DND-41 (cell line): ENCODE measurements at regions not wholly inside any gene's neighbourhood (a gene's known extent, or its start where the extent isn't known, plus 50 kb on each side); places are given as distances from the start of the nearest gene placed in this dataset.

Experiments
- ATAC-seq: fragments of 200-7000 bp; cut with Tn5 transposase; 3 replicates; pipeline ENCODE4 v1.9.1; 2021; ENCODE audit warnings: low read depth; ENCODE audit not compliant: insufficient read depth
- DNase-seq: peaks from one replicate; pipeline ENCODE4 v3.0.0-alpha.2; 2020
- H2AFZ ChIP-seq: 2 replicates; pipeline ENCODE4 v1.6.0; 2012; ENCODE audit warnings: low read depth, low read length
- H3K27ac ChIP-seq: 2 replicates; pipeline ENCODE4 v1.5.1; 2012; ENCODE audit warnings: low read length, inconsistent platforms
- H3K27me3 ChIP-seq: fragments of 200-600 bp; sonication (generic); 2 replicates; pipeline ENCODE4 v1.6.0; 2012; ENCODE audit warnings: low read length, mild to moderate bottlenecking, inconsistent platforms; ENCODE audit not compliant: insufficient read depth, poor library complexity
- H3K36me3 ChIP-seq: 2 replicates; pipeline ENCODE4 v1.5.1; 2012; ENCODE audit warnings: low read length, inconsistent platforms; ENCODE audit not compliant: insufficient read depth
- H3K4me1 ChIP-seq: 2 replicates; pipeline ENCODE4 v1.5.1; 2012; ENCODE audit warnings: mild to moderate bottlenecking, low read length; ENCODE audit not compliant: insufficient read depth
- H3K4me2 ChIP-seq: 2 replicates; pipeline ENCODE4 v1.6.0; 2012; ENCODE audit warnings: mild to moderate bottlenecking, moderate library complexity, low read length, inconsistent platforms; ENCODE audit not compliant: insufficient read depth
- H3K4me3 ChIP-seq, 2 experiments: fragments of 200-600 bp in 1 of 2; shearing (Covaris generic) in 1 of 2; 2 replicates each; pipeline ENCODE4 v1.5.1; 2012 to 2016; ENCODE audit warnings: inconsistent platforms in 2 of 2, low read length in 2 of 2, mild to moderate bottlenecking in 2 of 2, low read depth in 1 of 2, moderate library complexity in 1 of 2
- H3K79me2 ChIP-seq: 2 replicates; pipeline ENCODE4 v1.6.0; 2012; ENCODE audit warnings: low read length, inconsistent platforms; ENCODE audit not compliant: insufficient read depth
- H3K9ac ChIP-seq: 2 replicates; pipeline ENCODE4 v1.6.0; 2012; ENCODE audit warnings: low read depth, mild to moderate bottlenecking, inconsistent platforms, low read length, moderate library complexity
- H3K9me3 ChIP-seq: 2 replicates; pipeline ENCODE4 v1.5.1; 2012; ENCODE audit warnings: low read length, moderate library complexity, mild to moderate bottlenecking, inconsistent platforms; ENCODE audit not compliant: insufficient read depth, severe bottlenecking
- H4K20me1 ChIP-seq: 2 replicates; pipeline ENCODE4 v1.6.0; 2012; ENCODE audit warnings: low read length; ENCODE audit not compliant: insufficient read depth
- CTCF ChIP-seq: IDR thresholded peaks from 2 replicates; pipeline ENCODE4 v1.5.1; 2012; ENCODE audit warnings: borderline replicate concordance, low read length, moderate library complexity, mild to moderate bottlenecking; ENCODE audit not compliant: poor library complexity, severe bottlenecking; ENCODE audit errors: extremely low read depth
- EZH2 ChIP-seq: IDR thresholded peaks from 3 replicates; pipeline ENCODE4 v1.6.1; 2012; ENCODE audit warnings: borderline replicate concordance, low read depth, mild to moderate bottlenecking, moderate library complexity, low read length, inconsistent platforms; ENCODE audit not compliant: severe bottlenecking

- no peaks in the 10 kb centered on the region for H3K4me1 ChIP-seq
- no peak overlapping the region for H3K4me2 ChIP-seq
These were observed 1585.6 kb downstream of the EFNA5 start for GRCh38 chr5:106085136-106085535.

GRCh38 chr5:106080535-106080934 lies 1590.2 kb downstream of the EFNA5 start:
- Histone ChIP-seq H4K20me1 (no peaks in the 10 kb centered on the region), H3K4me2 (no peak overlapping the region), H3K4me3 (no peak overlapping the region), H3K27me3 (no peaks in the 10 kb centered on the region), H2AFZ (no peak overlapping the region), H3K36me3 (no peaks in the 10 kb centered on the region), H3K4me1 (no peaks in the 10 kb centered on the region), H3K9me3 (no peaks in the 10 kb centered on the region), H3K27ac (no peak overlapping the region), H3K9ac (no peak overlapping the region), H3K79me2 (no peaks in the 10 kb centered on the region)
- no peak for ATAC-seq
- no peak for TF ChIP-seq CTCF
- TF ChIP-seq EZH2, result no peak
- no peak for DNase-seq

More at GRCh38 chr5:106085136-106085535, 1585.6 kb downstream of the EFNA5 start:
- DNase-seq (no peak), ATAC-seq (no peak)
- no peaks in the 10 kb centered on the region for H3K79me2 ChIP-seq
- H3K36me3 ChIP-seq, result no peaks in the 10 kb centered on the region
- no peak for TF ChIP-seq EZH2
- H3K27ac ChIP-seq, result no peak overlapping the region
- H3K9me3 ChIP-seq, result no peaks in the 10 kb centered on the region
- no peak overlapping the region for H3K4me3 ChIP-seq
- H3K27me3 ChIP-seq, result no peaks in the 10 kb centered on the region
- H4K20me1 ChIP-seq, result no peaks in the 10 kb centered on the region
- H2AFZ ChIP-seq, result no peak overlapping the region
- no peak overlapping the region for H3K9ac ChIP-seq

- Histone ChIP-seq H3K27ac (no peak overlapping the region), H2AFZ (no peak overlapping the region), H4K20me1 (no peaks in the 10 kb centered on the region), H3K4me1 (no peaks in the 10 kb centered on the region), H3K36me3 (no peaks in the 10 kb centered on the region), H3K27me3 (no peaks in the 10 kb centered on the region), H3K79me2 (no peaks in the 10 kb centered on the region), H3K9me3 (no peaks in the 10 kb centered on the region), H3K4me3 (no peak overlapping the region), H3K9ac (no peak overlapping the region), H3K4me2 (no peak overlapping the region)
- TF ChIP-seq EZH2 (no peak), CTCF (no peak)
- DNase-seq, result no peak
- no peak for ATAC-seq
These were observed 1594.1 kb downstream of the EFNA5 start for GRCh38 chr5:106076655-106077054.

GRCh38 chr5:106072208-106072607 lies 1598.5 kb downstream of the EFNA5 start:
- no peak for TF ChIP-seq EZH2
- no peak for TF ChIP-seq CTCF
- ATAC-seq, result no peak
- H3K27ac ChIP-seq, result no peak overlapping the region

More at GRCh38 chr5:106072208-106072607, 1598.5 kb downstream of the EFNA5 start:
- Histone ChIP-seq H3K36me3 (no peaks in the 10 kb centered on the region), H3K9me3 (no peaks in the 10 kb centered on the region), H3K4me1 (no peaks in the 10 kb centered on the region), H3K79me2 (no peaks in the 10 kb centered on the region), H2AFZ (no peak overlapping the region), H3K4me2 (no peak overlapping the region), H3K4me3 (no peak overlapping the region), H3K9ac (no peak overlapping the region), H4K20me1 (no peaks in the 10 kb centered on the region), H3K27me3 (no peaks in the 10 kb centered on the region)
- no peak for DNase-seq
